OCI-LY3 (cell line): ENCODE measurements at regions not wholly inside any gene's neighbourhood (a gene's known extent, or its start where the extent isn't known, plus 50 kb on each side); places are given as distances from the start of the nearest gene placed in this dataset.
"Not testable (repeated sequence)": the region's sequence is repeated elsewhere in the genome, so short reads cannot be mapped to it uniquely, and the experiment has no call there.

Experiments used
- H2AFZ ChIP-seq: fragments of 200-600, 300-600 bp; shearing (Covaris generic); 2 replicates; pipeline ENCODE4 v1.6.0; 2014; ENCODE audit warnings: antibody characterized with exemption, low read depth, low read length
- H3K27ac ChIP-seq: fragments of 200-600, 300-600 bp; sonication (generic); 2 replicates; pipeline ENCODE4 v1.5.1; 2014; ENCODE audit warnings: mild to moderate bottlenecking, low read length, moderate library complexity, mixed read lengths
- H3K27me3 ChIP-seq: fragments of 200-600, 300-600 bp; sonication (generic); 2 replicates; pipeline ENCODE4 v1.6.1; 2014; ENCODE audit warnings: low read depth, low read length, mixed read lengths
- H3K36me3 ChIP-seq: fragments of 200-600, 300-600 bp; sonication (generic); replicated peaks from 2 replicates; pipeline ENCODE3; 2014; ENCODE audit warnings: low read depth, low read length, mixed read lengths
- H3K4me1 ChIP-seq: fragments of 300-600, 200-600 bp; sonication (generic); 2 replicates; pipeline ENCODE4 v1.6.1; 2014; ENCODE audit warnings: low read length, mixed read lengths
- H3K4me2 ChIP-seq: fragments of 200-600, 300-600 bp; sonication (generic); 2 replicates; pipeline ENCODE4 v1.6.1; 2014; ENCODE audit warnings: low read length, mixed read lengths
- H3K4me3 ChIP-seq: fragments of 300-600, 200-600 bp; sonication (generic); 2 replicates; pipeline ENCODE4 v1.5.1; 2014; ENCODE audit warnings: antibody characterized with exemption, mild to moderate bottlenecking, low read length, moderate library complexity
- H3K79me2 ChIP-seq: fragments of 300-600, 200-600 bp; shearing (Covaris generic); 2 replicates; pipeline ENCODE4 v1.6.1; 2014; ENCODE audit warnings: mild to moderate bottlenecking, low read length, mixed read lengths
- H3K9ac ChIP-seq: fragments of 300-600, 200-600 bp; shearing (Covaris generic); 2 replicates; pipeline ENCODE4 v1.6.0; 2014; ENCODE audit warnings: mild to moderate bottlenecking, low read length, moderate library complexity
- H3K9me3 ChIP-seq: fragments of 200-600, 300-600 bp; shearing (Covaris generic); 2 replicates; pipeline ENCODE4 v1.6.1; 2014; ENCODE audit warnings: low read length, mixed read lengths; ENCODE audit not compliant: insufficient read depth
- H4K20me1 ChIP-seq: fragments of 200-600, 300-600 bp; sonication (generic); 2 replicates; pipeline ENCODE4 v1.6.1; 2016; ENCODE audit warnings: low read length, mixed read lengths; ENCODE audit not compliant: insufficient read depth
- CTCF ChIP-seq: fragments of 200-600, 300-600 bp; sonication (generic); IDR thresholded peaks from 2 replicates; pipeline ENCODE4 v1.5.1; 2014; ENCODE audit warnings: antibody characterized with exemption, low read length, low read depth
- EZH2phosphoT487 ChIP-seq: fragments of 200-600 bp; shearing (Covaris generic); IDR thresholded peaks from 2 replicates; pipeline ENCODE4 v1.6.1; 2018; ENCODE audit warnings: antibody characterized with exemption, mixed run types, low read depth

- no peak overlapping the region for H3K4me2 ChIP-seq
- TF ChIP-seq EZH2phosphoT487 (no peak), CTCF (no peak)
- no peaks in the 10 kb centered on the region for H3K9me3 ChIP-seq
- H3K79me2 ChIP-seq, result no peaks in the 10 kb centered on the region
- H3K4me3 ChIP-seq, result no peak overlapping the region
- no peak overlapping the region for H2AFZ ChIP-seq
- no peaks in the 10 kb centered on the region; the same call in 1 of the 2 replicates for H3K27me3 ChIP-seq
- H3K4me1 ChIP-seq, result peaks cover 13% of the 10 kb centered on the region
- H4K20me1 ChIP-seq, result no peaks in the 10 kb centered on the region
- H3K9ac ChIP-seq, result no peak overlapping the region
- H3K36me3 ChIP-seq, result no peaks in the 10 kb centered on the region
- H3K27ac ChIP-seq, result no peak overlapping the region
Observed at GRCh38 chr3:177890359-177890683, 645.9 kb upstream of the KCNMB2 start.

DNA sequence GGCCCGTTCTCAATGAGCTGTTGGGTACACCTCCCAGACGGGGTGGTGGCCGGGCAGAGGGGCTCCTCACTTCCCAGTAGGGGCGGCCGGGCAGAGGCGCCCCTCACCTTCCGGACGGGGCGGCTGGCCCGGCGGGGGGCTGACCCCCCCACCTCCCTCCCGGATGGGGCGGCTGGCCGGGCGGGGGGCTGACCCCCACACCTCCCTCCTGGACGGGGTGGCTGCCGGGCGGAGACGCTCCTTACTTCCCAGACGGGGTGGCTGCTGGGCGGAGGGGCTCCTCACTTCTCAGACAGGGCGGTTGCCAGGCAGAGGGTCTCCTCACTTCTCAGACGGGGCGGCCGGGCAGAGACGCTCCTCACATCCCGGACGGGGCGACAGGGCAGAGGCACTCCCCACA is 644.7 kb upstream of the KCNMB2 start:
- H3K79me2 ChIP-seq, result not testable (repeated sequence)

DNA sequence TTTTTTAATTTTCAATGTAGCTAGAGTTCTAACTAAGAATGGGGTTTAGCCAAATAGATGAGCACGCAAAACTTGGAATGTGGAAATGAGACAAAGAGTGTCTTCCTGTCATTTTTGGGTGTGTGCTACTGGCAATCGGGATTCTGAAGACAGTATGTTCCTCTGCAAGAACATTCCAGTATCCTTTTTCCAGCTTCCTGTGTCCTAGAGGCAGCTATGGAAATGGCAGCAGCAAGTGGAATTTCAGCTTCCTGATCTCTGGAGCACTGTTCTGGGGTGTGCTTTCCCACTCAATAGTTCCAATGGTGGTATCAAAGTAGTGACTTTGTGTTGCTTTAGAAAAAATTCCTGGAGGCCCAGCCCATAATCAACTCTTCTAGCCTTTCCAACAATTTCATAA is 642.9 kb upstream of the KCNMB2 start:
- H2AFZ ChIP-seq, result no peak overlapping the region
- H3K4me3 ChIP-seq, result no peak overlapping the region
- no peaks in the 10 kb centered on the region for H3K4me1 ChIP-seq
- no peaks in the 10 kb centered on the region for H3K36me3 ChIP-seq
- H3K27me3 ChIP-seq, result no peaks in the 10 kb centered on the region
- 0 out of 2 replicates have a peak, but pooled peaks cover 10% of the 10 kb centered on the region for H3K9me3 ChIP-seq
- H3K4me2 ChIP-seq, result no peak overlapping the region
- H4K20me1 ChIP-seq, result no peaks in the 10 kb centered on the region
- no peak overlapping the region for H3K27ac ChIP-seq
- no peak for TF ChIP-seq CTCF
- no peak for TF ChIP-seq EZH2phosphoT487
- no peak overlapping the region for H3K9ac ChIP-seq
- no peaks in the 10 kb centered on the region for H3K79me2 ChIP-seq

More for the DNA sequence above, 644.7 kb upstream of the KCNMB2 start:
- H3K4me3 ChIP-seq, H3K4me2 ChIP-seq, H4K20me1 ChIP-seq, H3K27ac ChIP-seq, H3K9ac ChIP-seq, H2AFZ ChIP-seq, H3K36me3 ChIP-seq, H3K27me3 ChIP-seq, H3K9me3 ChIP-seq: not testable (repeated sequence)
- peaks cover 13% of the 10 kb centered on the region for H3K4me1 ChIP-seq

- Histone ChIP-seq H3K27me3 (no peaks in the 10 kb centered on the region), H3K9me3 (0 out of 2 replicates have a peak, but pooled peaks cover 15% of the 10 kb centered on the region), H3K9ac (no peak overlapping the region), H3K36me3 (no peaks in the 10 kb centered on the region), H3K4me1 (no peaks in the 10 kb centered on the region), H3K4me2 (no peak overlapping the region), H4K20me1 (no peaks in the 10 kb centered on the region), H3K27ac (no peak overlapping the region), H3K4me3 (no peak overlapping the region), H2AFZ (no peak overlapping the region), H3K79me2 (no peaks in the 10 kb centered on the region)
- TF ChIP-seq CTCF (no peak), EZH2phosphoT487 (no peak)
Observed at GRCh38 chr3:177894081-177894728, 642.0 kb upstream of the KCNMB2 start.

DNA sequence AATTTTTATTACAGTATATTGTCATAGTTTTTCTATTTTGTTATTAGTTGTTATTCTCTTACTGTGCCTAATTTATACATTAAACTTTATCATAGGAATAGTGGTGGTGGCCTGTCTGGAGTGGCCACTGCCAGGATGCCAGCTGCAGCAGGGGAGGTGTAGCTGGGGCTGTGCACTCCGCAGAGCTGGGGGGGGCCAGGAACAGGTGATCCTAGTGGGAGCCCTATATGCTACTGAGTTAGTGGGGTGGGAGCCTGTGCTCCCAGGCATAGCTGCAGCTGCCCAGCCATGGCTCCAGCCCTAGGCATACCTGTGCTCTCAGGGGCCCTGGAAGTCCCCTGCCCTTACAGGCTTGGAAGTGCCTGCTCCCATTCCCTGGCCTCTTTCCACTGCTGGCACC is 638.1 kb upstream of the KCNMB2 start:
- Histone ChIP-seq H4K20me1 (no peaks in the 10 kb centered on the region), H3K4me2 (no peak overlapping the region), H3K9ac (no peak overlapping the region), H3K9me3 (0 out of 2 replicates have a peak, but pooled peaks cover 29% of the 10 kb centered on the region), H3K27me3 (no peaks in the 10 kb centered on the region), H3K79me2 (no peaks in the 10 kb centered on the region), H3K4me3 (no peak overlapping the region), H3K36me3 (no peaks in the 10 kb centered on the region), H2AFZ (no peak overlapping the region), H3K4me1 (peaks cover 3% of the 10 kb centered on the region), H3K27ac (no peak overlapping the region)
- TF ChIP-seq EZH2phosphoT487 (no peak), CTCF (no peak)
